ENCODE measurements at regions not wholly inside any gene's neighbourhood (a gene's known extent, or its start where the extent isn't known, plus 50 kb on each side); places are given as distances from the start of the nearest gene placed in this dataset.
"Not testable (repeated sequence)": the region's sequence is repeated elsewhere in the genome, so short reads cannot be mapped to it uniquely, and the experiment has no call there.

DNA sequence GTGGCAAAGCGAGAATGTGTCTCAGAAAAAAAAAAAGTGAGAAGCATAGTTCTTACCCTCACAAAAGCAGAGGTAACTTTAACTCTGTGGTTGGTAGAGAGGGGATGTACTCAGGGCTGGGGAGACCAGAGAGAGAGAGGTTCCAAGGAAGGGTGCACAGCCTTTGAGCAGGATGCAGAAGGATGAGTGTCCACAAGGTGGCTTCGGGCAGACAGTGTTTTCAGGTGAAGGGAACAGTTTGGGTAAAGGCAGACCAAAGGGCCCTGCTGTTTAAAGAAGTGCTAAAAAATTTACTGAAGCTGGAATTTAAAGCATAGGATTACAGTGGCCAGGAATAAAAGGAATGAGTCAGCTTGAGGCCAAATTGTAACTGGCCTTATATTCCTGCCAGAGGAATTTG is 2240.6 kb downstream of the EPHA3 start:
- H3K9me2 ChIP-seq (ENCODE audit: low read depth, low read length); H3K4me1 ChIP-seq (ENCODE audit: insufficient read depth, low read length, severe bottlenecking); H3K9ac ChIP-seq (ENCODE audit: low read length); H4K20me1 ChIP-seq (ENCODE audit: insufficient read depth, low read length); H3K36me3 ChIP-seq (ENCODE audit: insufficient read depth, low read length); H3K4me3 ChIP-seq (ENCODE audit: low read depth, low read length, poor library complexity, severe bottlenecking); H3K79me2 ChIP-seq (ENCODE audit: insufficient read depth, low read length); H2AFZ ChIP-seq (ENCODE audit: low read length); H3F3A ChIP-seq (ENCODE audit: insufficient read depth, low read length); H3K4me2 ChIP-seq (ENCODE audit: low read length); H3K9me3 ChIP-seq (ENCODE audit: low read length); H3K27ac ChIP-seq (ENCODE audit: low read depth, low read length, poor library complexity, severe bottlenecking); H3K27me3 ChIP-seq (ENCODE audit: insufficient read depth, low read length): not testable (repeated sequence)

DNA sequence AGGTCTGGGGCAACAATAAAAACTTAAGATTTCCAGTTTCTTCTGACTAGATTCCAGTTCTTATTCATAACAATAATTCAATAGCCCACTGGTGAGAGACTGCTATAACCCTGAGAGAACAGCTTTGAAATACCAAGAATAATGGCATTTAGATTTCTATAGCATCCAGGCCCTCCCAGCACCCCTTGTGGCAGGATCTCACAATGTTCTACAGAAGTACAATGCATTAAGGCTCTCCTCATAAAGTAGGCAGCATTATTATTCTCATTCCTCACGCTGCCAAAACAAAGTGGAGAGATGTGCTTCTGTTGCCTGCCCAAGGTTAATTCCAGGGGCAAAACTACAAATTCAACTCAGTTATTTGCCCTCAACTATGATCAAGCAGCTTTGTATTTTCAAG is 2241.7 kb downstream of the EPHA3 start:
- not testable (repeated sequence) for H3K9ac ChIP-seq (ENCODE audit: low read length); H3F3A ChIP-seq (ENCODE audit: insufficient read depth, low read length); H3K27ac ChIP-seq (ENCODE audit: low read depth, low read length, poor library complexity, severe bottlenecking); H3K27me3 ChIP-seq (ENCODE audit: insufficient read depth, low read length); H3K9me3 ChIP-seq (ENCODE audit: low read length); H2AFZ ChIP-seq (ENCODE audit: low read length); H3K4me2 ChIP-seq (ENCODE audit: low read length); H3K9me2 ChIP-seq (ENCODE audit: low read depth, low read length); H3K79me2 ChIP-seq (ENCODE audit: insufficient read depth, low read length); H4K20me1 ChIP-seq (ENCODE audit: insufficient read depth, low read length); H3K36me3 ChIP-seq (ENCODE audit: insufficient read depth, low read length); H3K4me3 ChIP-seq (ENCODE audit: low read depth, low read length, poor library complexity, severe bottlenecking); H3K4me1 ChIP-seq (ENCODE audit: insufficient read depth, low read length, severe bottlenecking)

DNA sequence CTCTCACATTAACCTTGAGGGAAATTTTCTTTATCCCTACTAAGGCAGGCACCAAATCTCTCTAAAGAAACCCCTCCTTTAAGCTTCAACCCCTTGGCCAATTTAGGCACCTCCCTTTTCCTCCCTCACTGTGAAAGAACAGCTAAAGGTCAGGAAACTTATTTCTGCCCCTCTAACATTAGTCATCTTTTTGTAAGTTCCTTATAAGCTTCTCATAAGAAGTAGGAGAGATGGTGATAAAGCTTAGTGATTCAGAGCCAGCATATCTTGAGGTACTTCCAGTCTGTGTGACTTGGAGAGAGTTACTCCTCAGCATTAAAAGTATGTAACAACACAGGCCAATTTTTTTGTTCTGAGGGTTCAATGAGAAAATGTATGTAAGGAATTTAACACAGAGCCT is 2244.7 kb downstream of the EPHA3 start:
- H3K27me3 ChIP-seq (ENCODE audit: insufficient read depth, low read length); H3K9ac ChIP-seq (ENCODE audit: low read length); H3K4me3 ChIP-seq (ENCODE audit: low read depth, low read length, poor library complexity, severe bottlenecking); H2AFZ ChIP-seq (ENCODE audit: low read length); H3K27ac ChIP-seq (ENCODE audit: low read depth, low read length, poor library complexity, severe bottlenecking); H3F3A ChIP-seq (ENCODE audit: insufficient read depth, low read length); H3K9me3 ChIP-seq (ENCODE audit: low read length); H3K9me2 ChIP-seq (ENCODE audit: low read depth, low read length); H3K4me2 ChIP-seq (ENCODE audit: low read length); H3K4me1 ChIP-seq (ENCODE audit: insufficient read depth, low read length, severe bottlenecking); H3K36me3 ChIP-seq (ENCODE audit: insufficient read depth, low read length); H3K79me2 ChIP-seq (ENCODE audit: insufficient read depth, low read length); H4K20me1 ChIP-seq (ENCODE audit: insufficient read depth, low read length): not testable (repeated sequence)

DNA sequence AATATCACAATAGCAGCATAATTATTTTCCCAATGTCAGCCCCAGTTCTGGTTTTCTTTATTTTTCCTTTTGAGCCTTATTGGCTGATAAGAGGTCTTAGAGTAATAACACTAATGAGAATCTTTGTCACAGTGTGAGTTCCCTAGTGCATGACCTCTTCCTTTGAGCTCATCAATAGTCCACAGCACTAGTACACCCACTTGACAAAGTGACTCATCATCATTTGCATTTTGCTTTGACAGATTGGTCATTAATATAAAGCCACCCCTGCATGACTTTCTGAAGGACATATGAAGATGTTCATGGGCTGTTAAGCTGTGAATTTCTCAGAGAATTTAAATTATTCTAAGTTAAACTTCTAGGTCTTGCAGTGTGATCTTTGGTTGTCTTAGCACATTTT is 2251.9 kb downstream of the EPHA3 start:
- H3K9me2 ChIP-seq (ENCODE audit: low read depth, low read length); H3K27ac ChIP-seq (ENCODE audit: low read depth, low read length, poor library complexity, severe bottlenecking); H3K9ac ChIP-seq (ENCODE audit: low read length); H4K20me1 ChIP-seq (ENCODE audit: insufficient read depth, low read length); H3K36me3 ChIP-seq (ENCODE audit: insufficient read depth, low read length); H3K4me2 ChIP-seq (ENCODE audit: low read length); H3K9me3 ChIP-seq (ENCODE audit: low read length); H3K4me3 ChIP-seq (ENCODE audit: low read depth, low read length, poor library complexity, severe bottlenecking); H3K4me1 ChIP-seq (ENCODE audit: insufficient read depth, low read length, severe bottlenecking); H2AFZ ChIP-seq (ENCODE audit: low read length); H3F3A ChIP-seq (ENCODE audit: insufficient read depth, low read length); H3K79me2 ChIP-seq (ENCODE audit: insufficient read depth, low read length); H3K27me3 ChIP-seq (ENCODE audit: insufficient read depth, low read length): not testable (repeated sequence)

DNA sequence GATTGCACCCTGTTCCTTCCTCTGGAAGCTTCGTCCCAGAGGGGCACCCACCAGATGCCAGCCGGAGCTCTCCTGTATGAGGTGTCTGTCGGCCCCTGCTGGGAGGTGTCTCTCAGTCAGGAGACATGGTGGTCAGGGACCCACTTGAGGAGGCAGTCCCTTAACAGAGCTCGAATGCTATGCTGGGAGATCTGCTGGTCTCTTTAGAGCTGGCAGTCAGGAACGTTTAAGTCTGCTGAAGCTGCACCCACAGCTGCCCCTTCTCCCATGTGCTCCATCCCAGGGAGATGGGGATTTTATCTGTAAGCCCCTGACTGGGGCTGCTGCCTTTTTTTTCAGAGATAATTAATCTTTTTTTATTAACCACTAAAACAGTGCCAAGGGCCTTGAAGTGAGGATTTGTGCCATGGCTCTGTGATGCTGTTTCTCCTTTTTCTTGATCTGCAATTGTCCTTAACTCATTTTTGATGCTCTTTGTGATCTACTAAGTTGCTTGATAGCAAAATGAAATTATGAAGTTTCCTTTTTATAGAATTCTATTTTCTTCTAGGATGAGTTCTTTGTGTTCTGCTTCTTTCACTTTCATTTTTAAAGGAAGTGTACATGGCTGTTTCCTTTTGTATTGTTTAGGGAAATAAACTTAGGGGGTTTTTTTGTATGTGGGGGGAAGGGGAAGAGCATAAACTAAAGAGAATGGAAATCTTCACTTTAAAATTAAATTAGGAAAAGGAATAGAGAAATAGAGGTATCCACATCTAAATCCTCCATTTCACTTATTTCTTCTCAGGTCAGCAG is 2275.9 kb downstream of the EPHA3 start:
- H3F3A ChIP-seq (ENCODE audit: insufficient read depth, low read length); H3K4me1 ChIP-seq (ENCODE audit: insufficient read depth, low read length, severe bottlenecking); H3K4me2 ChIP-seq (ENCODE audit: low read length); H2AFZ ChIP-seq (ENCODE audit: low read length); H4K20me1 ChIP-seq (ENCODE audit: insufficient read depth, low read length); H3K27me3 ChIP-seq (ENCODE audit: insufficient read depth, low read length); H3K4me3 ChIP-seq (ENCODE audit: low read depth, low read length, poor library complexity, severe bottlenecking); H3K9ac ChIP-seq (ENCODE audit: low read length); H3K9me2 ChIP-seq (ENCODE audit: low read depth, low read length); H3K9me3 ChIP-seq (ENCODE audit: low read length); H3K27ac ChIP-seq (ENCODE audit: low read depth, low read length, poor library complexity, severe bottlenecking); H3K36me3 ChIP-seq (ENCODE audit: insufficient read depth, low read length); H3K79me2 ChIP-seq (ENCODE audit: insufficient read depth, low read length): not testable (repeated sequence)

DNA sequence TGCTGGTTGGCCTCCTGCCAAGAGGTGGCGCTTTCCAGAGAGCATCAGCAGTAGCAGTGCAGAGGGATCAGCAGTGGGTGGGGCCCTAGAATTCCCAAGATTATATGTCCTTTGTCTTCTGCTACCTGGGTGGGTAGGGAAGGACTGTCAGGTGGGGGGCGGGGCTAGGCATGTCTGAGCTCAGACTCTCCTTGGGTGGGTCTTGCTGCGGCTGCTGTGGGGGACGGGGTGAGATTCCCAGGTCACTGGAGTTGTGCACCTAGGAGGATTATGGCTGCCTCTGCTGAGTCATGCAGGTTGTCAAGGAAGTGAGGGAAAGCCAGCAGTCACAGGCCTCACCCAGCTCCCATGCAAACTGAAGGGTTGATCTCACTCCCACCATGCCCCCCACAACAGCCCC is 2296.5 kb downstream of the EPHA3 start:
- H3K4me1 ChIP-seq (ENCODE audit: insufficient read depth, low read length, severe bottlenecking); H3K79me2 ChIP-seq (ENCODE audit: insufficient read depth, low read length); H3K36me3 ChIP-seq (ENCODE audit: insufficient read depth, low read length); H3K4me2 ChIP-seq (ENCODE audit: low read length); H3K27ac ChIP-seq (ENCODE audit: low read depth, low read length, poor library complexity, severe bottlenecking); H3K9ac ChIP-seq (ENCODE audit: low read length); H3K9me2 ChIP-seq (ENCODE audit: low read depth, low read length); H4K20me1 ChIP-seq (ENCODE audit: insufficient read depth, low read length); H3K27me3 ChIP-seq (ENCODE audit: insufficient read depth, low read length); H2AFZ ChIP-seq (ENCODE audit: low read length); H3K9me3 ChIP-seq (ENCODE audit: low read length); H3F3A ChIP-seq (ENCODE audit: insufficient read depth, low read length); H3K4me3 ChIP-seq (ENCODE audit: low read depth, low read length, poor library complexity, severe bottlenecking): not testable (repeated sequence)

DNA sequence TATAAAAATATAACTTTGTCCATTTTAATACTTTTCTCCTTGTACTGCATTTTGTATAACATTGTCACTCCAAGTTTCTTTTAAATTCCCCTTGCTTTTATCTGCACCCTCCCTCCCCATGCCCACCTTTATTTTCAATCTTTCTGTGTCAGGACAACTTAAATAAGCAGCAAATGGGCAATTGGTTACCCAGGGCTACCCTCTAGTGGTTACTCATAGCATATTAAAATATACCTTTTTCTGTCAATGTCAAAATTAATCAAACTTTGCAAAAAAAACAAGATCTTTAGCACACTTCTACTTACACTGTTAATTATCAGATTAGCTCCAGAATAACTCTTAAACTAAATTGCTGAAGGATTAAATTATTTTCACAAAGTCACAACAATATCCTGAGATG is 2334.6 kb downstream of the EPHA3 start:
- H3K9me2 ChIP-seq (ENCODE audit: low read depth, low read length); H3K9ac ChIP-seq (ENCODE audit: low read length); H3K27ac ChIP-seq (ENCODE audit: low read depth, low read length, poor library complexity, severe bottlenecking); H3K27me3 ChIP-seq (ENCODE audit: insufficient read depth, low read length); H3F3A ChIP-seq (ENCODE audit: insufficient read depth, low read length); H2AFZ ChIP-seq (ENCODE audit: low read length); H3K9me3 ChIP-seq (ENCODE audit: low read length); H3K4me2 ChIP-seq (ENCODE audit: low read length); H3K79me2 ChIP-seq (ENCODE audit: insufficient read depth, low read length); H3K4me1 ChIP-seq (ENCODE audit: insufficient read depth, low read length, severe bottlenecking); H3K4me3 ChIP-seq (ENCODE audit: low read depth, low read length, poor library complexity, severe bottlenecking); H3K36me3 ChIP-seq (ENCODE audit: insufficient read depth, low read length); H4K20me1 ChIP-seq (ENCODE audit: insufficient read depth, low read length): not testable (repeated sequence)

DNA sequence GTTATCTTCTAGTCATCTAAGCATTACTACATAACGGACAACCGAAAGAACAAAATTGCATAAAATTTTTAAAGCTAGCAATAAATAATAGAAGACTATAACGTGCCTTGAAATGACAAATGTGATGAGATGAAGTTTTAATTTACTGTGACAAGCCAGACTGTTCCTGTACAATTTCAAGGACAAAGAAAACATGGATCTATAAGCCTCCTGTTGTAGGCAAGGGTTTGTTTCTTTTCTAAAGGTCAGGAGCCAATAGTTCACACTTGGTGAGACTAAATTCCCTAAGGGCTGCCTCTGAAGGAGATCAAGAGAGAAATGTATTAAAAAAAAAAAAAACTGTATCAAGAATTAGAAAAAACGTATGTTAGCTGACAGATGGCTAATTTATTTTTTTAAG is 2335.1 kb downstream of the EPHA3 start:
- not testable (repeated sequence) for H2AFZ ChIP-seq (ENCODE audit: low read length); H3K27me3 ChIP-seq (ENCODE audit: insufficient read depth, low read length); H3K4me3 ChIP-seq (ENCODE audit: low read depth, low read length, poor library complexity, severe bottlenecking); H3K36me3 ChIP-seq (ENCODE audit: insufficient read depth, low read length); H3K79me2 ChIP-seq (ENCODE audit: insufficient read depth, low read length); H3K27ac ChIP-seq (ENCODE audit: low read depth, low read length, poor library complexity, severe bottlenecking); H3F3A ChIP-seq (ENCODE audit: insufficient read depth, low read length); H4K20me1 ChIP-seq (ENCODE audit: insufficient read depth, low read length); H3K4me2 ChIP-seq (ENCODE audit: low read length); H3K9me2 ChIP-seq (ENCODE audit: low read depth, low read length); H3K9me3 ChIP-seq (ENCODE audit: low read length); H3K9ac ChIP-seq (ENCODE audit: low read length); H3K4me1 ChIP-seq (ENCODE audit: insufficient read depth, low read length, severe bottlenecking)

Measured in OCI-LY1 (cell line).